ENCODE measurements at regions not wholly inside any gene's neighbourhood (a gene's known extent, or its start where the extent isn't known, plus 50 kb on each side); places are given as distances from the start of the nearest gene placed in this dataset.

DNA sequence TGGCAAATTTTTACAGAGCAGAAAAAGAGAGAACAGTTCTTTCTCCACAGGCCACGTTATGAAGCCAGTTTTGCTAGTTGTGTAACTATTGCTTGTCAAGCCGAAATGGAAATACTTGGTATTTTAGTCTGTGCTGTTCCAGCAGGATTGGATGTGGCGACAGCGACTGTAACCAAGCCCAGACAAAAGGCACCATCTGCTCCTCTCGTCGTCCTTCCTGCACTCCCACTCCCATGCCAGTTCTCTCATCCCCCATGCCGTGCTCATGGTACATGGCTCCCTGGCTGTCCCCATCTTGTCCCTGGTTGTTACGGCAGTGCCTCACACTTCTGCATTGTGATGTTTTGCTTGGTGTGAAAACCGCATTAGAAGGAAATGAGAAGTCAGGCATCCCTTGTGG is 185.7 kb upstream of the FZD8 start:
- TF ChIP-seq CTCF (IDR thresholded peaks at IDR 0.05) (no peak), POLR2AphosphoS5 (IDR thresholded peaks at IDR 0.05) (no peak), POLR2A (IDR thresholded peaks at IDR 0.05) (no peak), EP300 (IDR thresholded peaks at IDR 0.05) (no peak)

Data from upper lobe of left lung (tissue), 4 donors.